ENCODE measurements at regions not wholly inside any gene's neighbourhood (a gene's known extent, or its start where the extent isn't known, plus 50 kb on each side); places are given as distances from the start of the nearest gene placed in this dataset.

- peak; percentile 52; the same call in 1 of the 2 replicates for TF ChIP-seq ZNF512 (CRISPR knock-in tag; IDR thresholded peaks at IDR 0.05)
- TF ChIP-seq PCBP1 (IDR thresholded peaks at IDR 0.05; ENCODE audit: borderline replicate concordance, low read depth, low read length): no peak
- TF ChIP-seq REXO4 (CRISPR knock-in tag; IDR thresholded peaks at IDR 0.05; ENCODE audit: borderline replicate concordance): no peak
- TF ChIP-seq ZNF567 (CRISPR knock-in tag; IDR thresholded peaks at IDR 0.05; ENCODE audit: borderline replicate concordance): no peak; the same call in 1 of the 2 replicates
- no peak for TF ChIP-seq CENPT (CRISPR knock-in tag; IDR thresholded peaks at IDR 0.05; ENCODE audit: low read depth)
- TF ChIP-seq IRF1 (CRISPR knock-in tag; IDR thresholded peaks at IDR 0.05; ENCODE audit: low read depth): no peak
- peak; percentile 69 for TF ChIP-seq KDM1A (CRISPR knock-in tag; IDR thresholded peaks at IDR 0.05)
- TF ChIP-seq ZNF761 (CRISPR knock-in tag; conservative IDR thresholded peaks at IDR 0.05): 0 out of 2 replicates have a peak, but pooled peaks have one; percentile 58
- peak; percentile 97 for TF ChIP-seq ZNF552 (CRISPR knock-in tag; IDR thresholded peaks at IDR 0.05; ENCODE audit: borderline replicate concordance)
- no peak for TF ChIP-seq ZNF496 (CRISPR knock-in tag; IDR thresholded peaks at IDR 0.05; ENCODE audit: insufficient replicate concordance)
- peak; percentile 74 to 89; a peak in 3 of 4 replicates for TF ChIP-seq HMGXB4 (CRISPR knock-in tag; IDR thresholded peaks at IDR 0.05; ENCODE audit: borderline replicate concordance in 1 of 2, low read depth in 1 of 2)
- 0 out of 2 replicates have a peak, but pooled peaks have one; percentile 23 for TF ChIP-seq ZNF570 (CRISPR knock-in tag; IDR thresholded peaks at IDR 0.05; ENCODE audit: borderline replicate concordance)
- peak; percentile 81; the same call in 1 of the 2 replicates for TF ChIP-seq GLI4 (CRISPR knock-in tag; IDR thresholded peaks at IDR 0.05; ENCODE audit: borderline replicate concordance)
- peak; percentile 87 for TF ChIP-seq ZBTB20 (CRISPR knock-in tag; IDR thresholded peaks at IDR 0.05; ENCODE audit: borderline replicate concordance, low read depth)
- peak; percentile 93; the same call in 1 of the 2 replicates for TF ChIP-seq ZNF607 (CRISPR knock-in tag; IDR thresholded peaks at IDR 0.05; ENCODE audit: borderline replicate concordance)
- TF ChIP-seq MYPOP (CRISPR knock-in tag; IDR thresholded peaks at IDR 0.05): peak; percentile 96
- peak; percentile 62; the same call in 1 of the 2 replicates for TF ChIP-seq CERS6 (CRISPR knock-in tag; IDR thresholded peaks at IDR 0.05)
- TF ChIP-seq ZBTB25 (CRISPR knock-in tag; IDR thresholded peaks at IDR 0.05): peak; percentile 92
- 0 out of 2 replicates have a peak, but pooled peaks have one; percentile 73 for TF ChIP-seq ZNF576 (CRISPR knock-in tag; IDR thresholded peaks at IDR 0.05)
Observed at GRCh38 chr2:215749092-215749957, 264.0 kb downstream of the MREG start (continued).

All from HepG2 (cell line).